Nephron (organoid): ENCODE measurements at regions not wholly inside any gene's neighbourhood (a gene's known extent, or its start where the extent isn't known, plus 50 kb on each side); places are given as distances from the start of the nearest gene placed in this dataset.

ENCODE experiments used
- H3K27ac Mint-ChIP-seq, 3 experiments: 2 replicates each; pipeline ENCODE4 v1.8.0; 2020; ENCODE audit warnings: mixed read lengths in 3 of 3, mild to moderate bottlenecking in 2 of 3, moderate library complexity in 1 of 3
- H3K27me3 Mint-ChIP-seq: 2 replicates; pipeline ENCODE4 v1.8.0; 2021; ENCODE audit warnings: low read depth, mild to moderate bottlenecking, moderate library complexity, mixed read lengths
- H3K36me3 Mint-ChIP-seq: 2 replicates; pipeline ENCODE4 v1.8.0; 2020; ENCODE audit warnings: low read depth, mixed read lengths
- H3K4me1 Mint-ChIP-seq: 2 replicates; pipeline ENCODE4 v1.8.0; 2020; ENCODE audit warnings: mixed read lengths
- H3K4me3 Mint-ChIP-seq, 3 experiments: 2 replicates each; pipeline ENCODE4 v1.8.0; 2020; ENCODE audit warnings: mild to moderate bottlenecking in 3 of 3, mixed read lengths in 3 of 3, moderate library complexity in 2 of 3
- H3K9me3 Mint-ChIP-seq: 2 replicates; pipeline ENCODE4 v1.8.0; 2020; ENCODE audit warnings: mixed read lengths
- TF ChIP-seq, protein P1 (sequence below), 3 experiments: fragments of 200-600 bp; sonication (generic); IDR thresholded peaks; one replicate each; pipeline ENCODE4 v1.5.0; 2021; ENCODE audit warnings: antibody characterized with exemption in 3 of 3; ENCODE audit not compliant: unreplicated experiment in 3 of 3

DNA sequence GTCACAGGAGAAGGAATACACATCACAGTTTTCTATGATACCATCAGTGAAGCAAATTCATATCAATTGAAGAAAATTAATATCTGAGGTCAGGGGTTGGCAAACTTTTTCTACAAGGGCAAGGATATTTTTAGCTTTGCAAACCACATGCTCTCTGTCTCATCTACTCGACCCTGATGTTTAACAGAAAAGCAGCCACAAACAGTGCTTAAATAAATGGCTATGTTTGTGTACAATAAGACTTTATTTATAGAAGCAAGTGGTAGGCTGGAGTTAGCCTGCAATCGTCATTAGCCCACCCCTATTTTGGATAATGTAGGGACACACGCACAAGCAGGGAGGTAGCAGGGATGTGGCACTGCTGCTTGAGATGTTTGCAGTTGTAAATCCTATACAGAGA, 251.4 kb downstream of the CETN3 start:
- TF ChIP-seq, protein P1, sequence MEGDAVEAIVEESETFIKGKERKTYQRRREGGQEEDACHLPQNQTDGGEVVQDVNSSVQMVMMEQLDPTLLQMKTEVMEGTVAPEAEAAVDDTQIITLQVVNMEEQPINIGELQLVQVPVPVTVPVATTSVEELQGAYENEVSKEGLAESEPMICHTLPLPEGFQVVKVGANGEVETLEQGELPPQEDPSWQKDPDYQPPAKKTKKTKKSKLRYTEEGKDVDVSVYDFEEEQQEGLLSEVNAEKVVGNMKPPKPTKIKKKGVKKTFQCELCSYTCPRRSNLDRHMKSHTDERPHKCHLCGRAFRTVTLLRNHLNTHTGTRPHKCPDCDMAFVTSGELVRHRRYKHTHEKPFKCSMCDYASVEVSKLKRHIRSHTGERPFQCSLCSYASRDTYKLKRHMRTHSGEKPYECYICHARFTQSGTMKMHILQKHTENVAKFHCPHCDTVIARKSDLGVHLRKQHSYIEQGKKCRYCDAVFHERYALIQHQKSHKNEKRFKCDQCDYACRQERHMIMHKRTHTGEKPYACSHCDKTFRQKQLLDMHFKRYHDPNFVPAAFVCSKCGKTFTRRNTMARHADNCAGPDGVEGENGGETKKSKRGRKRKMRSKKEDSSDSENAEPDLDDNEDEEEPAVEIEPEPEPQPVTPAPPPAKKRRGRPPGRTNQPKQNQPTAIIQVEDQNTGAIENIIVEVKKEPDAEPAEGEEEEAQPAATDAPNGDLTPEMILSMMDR (IDR thresholded peaks at IDR 0.05; ENCODE audit: unreplicated experiment in 3 of 3) = no peak
- Mint-ChIP-seq H3K4me3 (no peak overlapping the region), H3K36me3 (peaks cover 10% of the 10 kb centered on the region), H3K27me3 (peaks cover 6% of the 10 kb centered on the region), H3K9me3 (peaks cover 12% of the 10 kb centered on the region), H3K27ac (no peak overlapping the region), H3K4me1 (peaks cover 11% of the 10 kb centered on the region)

DNA sequence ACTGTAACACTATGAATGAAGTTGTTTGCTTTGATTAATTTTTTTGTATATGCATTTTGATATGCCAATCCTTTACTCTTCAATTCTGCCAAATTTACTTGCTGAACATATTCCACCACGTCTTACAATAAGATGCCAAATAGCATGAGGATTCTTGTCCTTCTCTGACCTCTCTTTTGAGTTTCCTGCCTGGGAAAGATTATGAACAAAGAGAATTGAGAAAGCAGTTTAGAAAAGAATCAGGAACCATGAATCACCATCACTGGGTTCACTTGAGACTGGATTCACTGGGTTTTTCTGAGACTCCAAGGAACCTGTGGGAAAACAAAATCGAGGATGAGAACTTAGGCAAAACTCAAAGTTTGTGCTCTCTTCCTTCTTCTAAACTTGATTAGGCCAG, 256.5 kb downstream of the CETN3 start:
- peaks cover 4% of the 10 kb centered on the region for H3K4me1 Mint-ChIP-seq
- no peak overlapping the region for H3K27ac Mint-ChIP-seq
- TF ChIP-seq, protein P1 (IDR thresholded peaks at IDR 0.05; ENCODE audit: unreplicated experiment in 3 of 3) = no peak
- no peak overlapping the region for H3K4me3 Mint-ChIP-seq
- H3K27me3 Mint-ChIP-seq = no peaks in the 10 kb centered on the region
- H3K9me3 Mint-ChIP-seq = peaks cover 25% of the 10 kb centered on the region
- H3K36me3 Mint-ChIP-seq = peaks cover 10% of the 10 kb centered on the region

DNA sequence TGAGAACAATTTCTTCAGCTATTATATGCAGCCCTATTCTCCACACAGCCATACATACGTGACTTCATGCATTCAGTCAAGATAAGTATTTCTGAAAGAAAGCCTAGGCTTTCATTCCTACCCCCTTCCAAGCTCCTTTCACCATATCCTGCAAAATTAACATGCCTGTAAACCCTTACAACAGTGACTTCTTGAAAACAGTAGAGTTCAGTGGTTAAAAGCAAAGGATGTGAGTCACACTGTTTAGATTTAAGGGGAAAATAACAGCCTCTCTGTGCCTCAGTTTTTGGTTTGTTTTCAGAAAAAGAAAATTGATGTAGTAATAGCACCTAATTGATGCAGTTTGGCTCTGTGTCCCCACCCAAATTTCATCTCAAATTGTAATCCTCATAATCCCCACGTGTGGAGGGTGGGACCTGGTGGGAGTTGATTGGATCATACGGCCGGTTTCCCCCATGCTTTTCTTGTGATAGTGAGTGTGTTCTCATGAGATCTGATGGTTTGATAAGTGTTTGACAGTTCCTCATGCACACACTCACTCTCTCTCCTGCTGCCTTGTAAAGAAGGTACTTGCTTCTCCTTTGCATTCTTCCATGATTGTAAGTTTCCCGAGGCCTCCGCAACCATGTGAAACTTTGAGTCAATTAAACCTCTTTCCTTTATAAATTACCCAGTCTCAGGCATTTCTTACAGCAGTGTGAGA, 264.8 kb downstream of the CETN3 start:
- TF ChIP-seq, protein P1 (IDR thresholded peaks at IDR 0.05; ENCODE audit: unreplicated experiment in 3 of 3) = no peak

DNA sequence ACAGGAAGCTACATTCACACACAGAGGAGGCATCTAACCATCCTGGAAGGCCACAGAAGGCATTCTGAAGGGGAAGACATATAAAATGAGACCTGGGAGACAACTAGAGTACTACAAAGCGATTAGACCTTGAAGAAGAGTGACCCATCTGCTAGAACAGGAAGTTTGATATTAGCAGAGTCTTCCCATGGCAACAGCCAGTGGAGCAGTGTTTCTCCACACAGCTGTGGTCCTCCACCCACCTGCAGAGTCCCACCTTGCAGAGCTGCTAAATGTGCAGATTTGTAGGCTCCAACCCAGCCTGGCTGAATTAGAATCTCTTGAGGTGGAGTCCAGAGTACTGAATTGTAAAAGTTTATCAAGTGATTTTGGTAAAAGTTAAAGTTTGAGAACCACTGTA, 267.0 kb downstream of the CETN3 start:
- Mint-ChIP-seq H3K4me3 (no peak overlapping the region), H3K9me3 (peaks cover 3% of the 10 kb centered on the region), H3K36me3 (no peaks in the 10 kb centered on the region), H3K4me1 (no peaks in the 10 kb centered on the region), H3K27ac (no peak overlapping the region), H3K27me3 (no peaks in the 10 kb centered on the region)
- TF ChIP-seq, protein P1 (IDR thresholded peaks at IDR 0.05; ENCODE audit: unreplicated experiment in 3 of 3) = no peak

More for the DNA sequence above, 264.8 kb downstream of the CETN3 start:
- Mint-ChIP-seq H3K4me1 (no peaks in the 10 kb centered on the region), H3K36me3 (no peaks in the 10 kb centered on the region), H3K9me3 (peaks cover 10% of the 10 kb centered on the region), H3K27ac (no peak overlapping the region), H3K4me3 (no peak overlapping the region), H3K27me3 (no peaks in the 10 kb centered on the region)

DNA sequence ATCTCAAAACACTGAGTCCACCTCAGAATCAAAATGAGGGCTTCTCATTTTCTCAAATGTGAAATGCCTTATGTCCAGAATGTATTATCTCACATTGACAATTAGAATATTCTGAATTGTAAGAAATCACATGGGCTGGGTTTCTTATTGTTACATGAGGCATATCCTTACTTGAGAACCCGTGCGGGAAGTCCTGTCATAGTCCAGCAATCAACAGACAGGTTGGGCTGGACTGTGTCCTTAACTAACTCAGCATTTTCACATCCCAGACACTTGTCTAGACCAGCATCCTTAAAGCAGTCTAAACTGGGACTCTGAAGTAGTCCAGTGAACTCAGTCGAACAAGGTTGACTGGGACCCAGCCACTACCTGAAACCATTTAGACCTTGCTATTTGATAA, 267.6 kb downstream of the CETN3 start:
- Mint-ChIP-seq H3K4me3 (no peak overlapping the region), H3K36me3 (no peaks in the 10 kb centered on the region), H3K4me1 (no peaks in the 10 kb centered on the region), H3K27ac (no peak overlapping the region), H3K9me3 (peaks cover 3% of the 10 kb centered on the region), H3K27me3 (no peaks in the 10 kb centered on the region)
- TF ChIP-seq, protein P1 (IDR thresholded peaks at IDR 0.05; ENCODE audit: unreplicated experiment in 3 of 3) = no peak

DNA sequence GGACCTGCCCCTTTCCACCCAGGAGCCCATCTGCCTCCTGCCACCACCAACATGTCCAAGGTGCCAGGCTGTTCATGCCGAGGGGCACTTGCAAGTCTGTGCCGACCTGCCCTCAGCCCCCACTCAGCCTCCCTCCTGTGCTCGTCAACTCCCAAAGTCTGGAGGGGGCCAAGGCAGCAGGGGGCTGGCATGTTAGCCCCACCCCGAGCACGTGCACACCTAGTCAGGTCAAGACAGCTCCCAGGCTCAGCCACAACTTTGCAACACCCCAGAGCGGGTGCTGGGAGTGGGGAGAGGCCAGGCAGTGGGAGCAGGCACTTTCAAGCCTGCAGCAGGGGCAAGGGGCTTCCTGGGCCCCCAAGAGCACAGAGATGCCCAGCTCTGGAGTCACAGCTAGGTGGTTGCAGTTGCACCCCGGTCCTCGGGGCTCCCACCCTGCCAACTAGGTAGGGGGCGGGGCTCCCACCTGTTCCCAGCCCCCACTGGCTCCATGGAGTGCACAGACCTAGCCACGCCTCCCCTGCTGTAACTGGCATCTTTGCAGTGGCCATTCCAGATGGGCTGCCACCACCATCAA, 272.5 kb downstream of the CETN3 start:
- no peaks in the 10 kb centered on the region for H3K9me3 Mint-ChIP-seq
- H3K4me3 Mint-ChIP-seq = no peak overlapping the region
- no peak overlapping the region for H3K27ac Mint-ChIP-seq
- H3K27me3 Mint-ChIP-seq = no peaks in the 10 kb centered on the region
- peaks cover 9% of the 10 kb centered on the region for H3K4me1 Mint-ChIP-seq
- H3K36me3 Mint-ChIP-seq = no peaks in the 10 kb centered on the region
- TF ChIP-seq, protein P1 (IDR thresholded peaks at IDR 0.05; ENCODE audit: unreplicated experiment in 3 of 3) = no peak
